ENCODE measurements at regions not wholly inside any gene's neighbourhood (a gene's known extent, or its start where the extent isn't known, plus 50 kb on each side); places are given as distances from the start of the nearest gene placed in this dataset.

- no peak for DNase-seq (ENCODE audit: low read depth in 1 of 2, low spot score in 2 of 2)
- no peak overlapping the region for H3K4ac ChIP-seq (replicated peaks; ENCODE audit: insufficient read length, low read depth, low read length)
- H3K23ac ChIP-seq (ENCODE audit: insufficient read length), result no peak overlapping the region
- no peak overlapping the region for H4K5ac ChIP-seq (ENCODE audit: insufficient read length, low read depth, low read length)
- H3K36me3 ChIP-seq (ENCODE audit: control insufficient read depth in 2 of 4, insufficient read depth in 4 of 4, low read length in 3 of 4), result 0 out of 8 replicates have a peak, but pooled peaks cover 0 to 2% (median 0%) of the 10 kb centered on the region in 4 experiments
- no peak overlapping the region for H3K27ac ChIP-seq (ENCODE audit: low read depth, low read length)
- CTCF ChIA-PET (ENCODE audit: partially characterized antibody), result interaction anchor here (1.2 kb wide), 1 partner anchor 1470 kb away, joined by 3 read pairs; no protein-coding TSS in a partner anchor
- 98% methylated on average over 2 of the region's 2 CpGs; no CpG with 5 or more reads in 1 of the 2 experiments for WGBS, 2 experiments (ENCODE audit: extremely low coverage in 1 of 2, insufficient coverage in 1 of 2, insufficient read length in 1 of 2, insufficient replicate concordance in 2 of 2, low coverage in 1 of 2, low lambda C conversion rate in 2 of 2, missing lambda C conversion rate in 1 of 2)
- no peak overlapping the region for H3K14ac ChIP-seq (ENCODE audit: insufficient read length)
- no peak overlapping the region for H2BK5ac ChIP-seq (ENCODE audit: low read depth, low read length)
- H3K23me2 ChIP-seq (ENCODE audit: low read depth, low read length), result no peaks in the 10 kb centered on the region
- FAIRE-seq, result no peak
- no peak overlapping the region for H4K8ac ChIP-seq (ENCODE audit: extremely low read depth, insufficient read depth, low read length)
- no peak overlapping the region for H3K9ac ChIP-seq (replicated peaks in 1 of 4; ENCODE audit: extremely low read depth in 1 of 4, low read depth in 3 of 4, low read length in 3 of 4)
- no peak overlapping the region for H3K18ac ChIP-seq (ENCODE audit: extremely low read depth, low read length)
- no peak overlapping the region for H2BK120ac ChIP-seq (replicated peaks; ENCODE audit: low read depth, low read length)
- no peak overlapping the region for H2BK20ac ChIP-seq (ENCODE audit: low read length)
- no peak overlapping the region for H4K91ac ChIP-seq (replicated peaks; ENCODE audit: insufficient read length, low read length)
- H2BK15ac ChIP-seq (ENCODE audit: low read length), result no peak overlapping the region
- no peak overlapping the region for H3K4me3 ChIP-seq (ENCODE audit: extremely low read depth in 1 of 4, insufficient read depth in 2 of 4, low read depth in 3 of 4, low read length in 4 of 4)
- no peaks in the 10 kb centered on the region for H3K4me1 ChIP-seq (replicated peaks in 1 of 4; ENCODE audit: control insufficient read depth in 3 of 4, insufficient read depth in 4 of 4, low read length in 3 of 4)
- H4K20me1 ChIP-seq (replicated peaks in 1 of 2; ENCODE audit: control insufficient read depth in 1 of 2, insufficient read depth in 2 of 2, low read length in 2 of 2), result no peaks in the 10 kb centered on the region
- no peaks in the 10 kb centered on the region for H3K27me3 ChIP-seq (replicated peaks in 1 of 4; ENCODE audit: control insufficient read depth in 3 of 4, extremely low read depth in 1 of 4, insufficient read depth in 3 of 4, low read length in 3 of 4)
- no peaks in the 10 kb centered on the region for H3K79me2 ChIP-seq (ENCODE audit: control insufficient read depth in 1 of 2, insufficient read depth in 2 of 2, low read length in 2 of 2)
- no peak overlapping the region for H3K4me2 ChIP-seq (ENCODE audit: insufficient read depth in 1 of 2, low read depth in 2 of 2, low read length in 2 of 2)
- POLR2A ChIA-PET (ENCODE audit: partially characterized antibody), result no interaction called here
- no peak overlapping the region for H3K56ac ChIP-seq (replicated peaks; ENCODE audit: insufficient read length, low read depth, low read length)
- H2BK12ac ChIP-seq (ENCODE audit: low read depth, low read length), result no peak overlapping the region
- H3K9me3 ChIP-seq (ENCODE audit: insufficient read depth in 2 of 2, low read depth in 1 of 2, low read length in 1 of 2), result peaks cover 5 to 11% of the 10 kb centered on the region in 2 experiments
- H2AFZ ChIP-seq (ENCODE audit: low read length), result no peak overlapping the region
- H2AK5ac ChIP-seq (ENCODE audit: low read depth, low read length), result no peak overlapping the region
- H3K79me1 ChIP-seq (ENCODE audit: low read depth, low read length), result no peaks in the 10 kb centered on the region
- TF ChIP-seq, protein P1, sequence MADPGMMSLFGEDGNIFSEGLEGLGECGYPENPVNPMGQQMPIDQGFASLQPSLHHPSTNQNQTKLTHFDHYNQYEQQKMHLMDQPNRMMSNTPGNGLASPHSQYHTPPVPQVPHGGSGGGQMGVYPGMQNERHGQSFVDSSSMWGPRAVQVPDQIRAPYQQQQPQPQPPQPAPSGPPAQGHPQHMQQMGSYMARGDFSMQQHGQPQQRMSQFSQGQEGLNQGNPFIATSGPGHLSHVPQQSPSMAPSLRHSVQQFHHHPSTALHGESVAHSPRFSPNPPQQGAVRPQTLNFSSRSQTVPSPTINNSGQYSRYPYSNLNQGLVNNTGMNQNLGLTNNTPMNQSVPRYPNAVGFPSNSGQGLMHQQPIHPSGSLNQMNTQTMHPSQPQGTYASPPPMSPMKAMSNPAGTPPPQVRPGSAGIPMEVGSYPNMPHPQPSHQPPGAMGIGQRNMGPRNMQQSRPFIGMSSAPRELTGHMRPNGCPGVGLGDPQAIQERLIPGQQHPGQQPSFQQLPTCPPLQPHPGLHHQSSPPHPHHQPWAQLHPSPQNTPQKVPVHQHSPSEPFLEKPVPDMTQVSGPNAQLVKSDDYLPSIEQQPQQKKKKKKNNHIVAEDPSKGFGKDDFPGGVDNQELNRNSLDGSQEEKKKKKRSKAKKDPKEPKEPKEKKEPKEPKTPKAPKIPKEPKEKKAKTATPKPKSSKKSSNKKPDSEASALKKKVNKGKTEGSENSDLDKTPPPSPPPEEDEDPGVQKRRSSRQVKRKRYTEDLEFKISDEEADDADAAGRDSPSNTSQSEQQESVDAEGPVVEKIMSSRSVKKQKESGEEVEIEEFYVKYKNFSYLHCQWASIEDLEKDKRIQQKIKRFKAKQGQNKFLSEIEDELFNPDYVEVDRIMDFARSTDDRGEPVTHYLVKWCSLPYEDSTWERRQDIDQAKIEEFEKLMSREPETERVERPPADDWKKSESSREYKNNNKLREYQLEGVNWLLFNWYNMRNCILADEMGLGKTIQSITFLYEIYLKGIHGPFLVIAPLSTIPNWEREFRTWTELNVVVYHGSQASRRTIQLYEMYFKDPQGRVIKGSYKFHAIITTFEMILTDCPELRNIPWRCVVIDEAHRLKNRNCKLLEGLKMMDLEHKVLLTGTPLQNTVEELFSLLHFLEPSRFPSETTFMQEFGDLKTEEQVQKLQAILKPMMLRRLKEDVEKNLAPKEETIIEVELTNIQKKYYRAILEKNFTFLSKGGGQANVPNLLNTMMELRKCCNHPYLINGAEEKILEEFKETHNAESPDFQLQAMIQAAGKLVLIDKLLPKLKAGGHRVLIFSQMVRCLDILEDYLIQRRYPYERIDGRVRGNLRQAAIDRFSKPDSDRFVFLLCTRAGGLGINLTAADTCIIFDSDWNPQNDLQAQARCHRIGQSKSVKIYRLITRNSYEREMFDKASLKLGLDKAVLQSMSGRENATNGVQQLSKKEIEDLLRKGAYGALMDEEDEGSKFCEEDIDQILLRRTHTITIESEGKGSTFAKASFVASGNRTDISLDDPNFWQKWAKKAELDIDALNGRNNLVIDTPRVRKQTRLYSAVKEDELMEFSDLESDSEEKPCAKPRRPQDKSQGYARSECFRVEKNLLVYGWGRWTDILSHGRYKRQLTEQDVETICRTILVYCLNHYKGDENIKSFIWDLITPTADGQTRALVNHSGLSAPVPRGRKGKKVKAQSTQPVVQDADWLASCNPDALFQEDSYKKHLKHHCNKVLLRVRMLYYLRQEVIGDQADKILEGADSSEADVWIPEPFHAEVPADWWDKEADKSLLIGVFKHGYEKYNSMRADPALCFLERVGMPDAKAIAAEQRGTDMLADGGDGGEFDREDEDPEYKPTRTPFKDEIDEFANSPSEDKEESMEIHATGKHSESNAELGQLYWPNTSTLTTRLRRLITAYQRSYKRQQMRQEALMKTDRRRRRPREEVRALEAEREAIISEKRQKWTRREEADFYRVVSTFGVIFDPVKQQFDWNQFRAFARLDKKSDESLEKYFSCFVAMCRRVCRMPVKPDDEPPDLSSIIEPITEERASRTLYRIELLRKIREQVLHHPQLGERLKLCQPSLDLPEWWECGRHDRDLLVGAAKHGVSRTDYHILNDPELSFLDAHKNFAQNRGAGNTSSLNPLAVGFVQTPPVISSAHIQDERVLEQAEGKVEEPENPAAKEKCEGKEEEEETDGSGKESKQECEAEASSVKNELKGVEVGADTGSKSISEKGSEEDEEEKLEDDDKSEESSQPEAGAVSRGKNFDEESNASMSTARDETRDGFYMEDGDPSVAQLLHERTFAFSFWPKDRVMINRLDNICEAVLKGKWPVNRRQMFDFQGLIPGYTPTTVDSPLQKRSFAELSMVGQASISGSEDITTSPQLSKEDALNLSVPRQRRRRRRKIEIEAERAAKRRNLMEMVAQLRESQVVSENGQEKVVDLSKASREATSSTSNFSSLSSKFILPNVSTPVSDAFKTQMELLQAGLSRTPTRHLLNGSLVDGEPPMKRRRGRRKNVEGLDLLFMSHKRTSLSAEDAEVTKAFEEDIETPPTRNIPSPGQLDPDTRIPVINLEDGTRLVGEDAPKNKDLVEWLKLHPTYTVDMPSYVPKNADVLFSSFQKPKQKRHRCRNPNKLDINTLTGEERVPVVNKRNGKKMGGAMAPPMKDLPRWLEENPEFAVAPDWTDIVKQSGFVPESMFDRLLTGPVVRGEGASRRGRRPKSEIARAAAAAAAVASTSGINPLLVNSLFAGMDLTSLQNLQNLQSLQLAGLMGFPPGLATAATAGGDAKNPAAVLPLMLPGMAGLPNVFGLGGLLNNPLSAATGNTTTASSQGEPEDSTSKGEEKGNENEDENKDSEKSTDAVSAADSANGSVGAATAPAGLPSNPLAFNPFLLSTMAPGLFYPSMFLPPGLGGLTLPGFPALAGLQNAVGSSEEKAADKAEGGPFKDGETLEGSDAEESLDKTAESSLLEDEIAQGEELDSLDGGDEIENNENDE (IDR thresholded peaks at IDR 0.05; ENCODE audit: insufficient replicate concordance, low read length), result no peak
These were observed 533.5 kb upstream of the COBL start for GRCh38 chr7:51850126-51850525.

All from H1 (cell line).